ENCODE measurements at regions not wholly inside any gene's neighbourhood (a gene's known extent, or its start where the extent isn't known, plus 50 kb on each side); places are given as distances from the start of the nearest gene placed in this dataset.
"Not testable (repeated sequence)": the region's sequence is repeated elsewhere in the genome, so short reads cannot be mapped to it uniquely, and the experiment has no call there.

DNA sequence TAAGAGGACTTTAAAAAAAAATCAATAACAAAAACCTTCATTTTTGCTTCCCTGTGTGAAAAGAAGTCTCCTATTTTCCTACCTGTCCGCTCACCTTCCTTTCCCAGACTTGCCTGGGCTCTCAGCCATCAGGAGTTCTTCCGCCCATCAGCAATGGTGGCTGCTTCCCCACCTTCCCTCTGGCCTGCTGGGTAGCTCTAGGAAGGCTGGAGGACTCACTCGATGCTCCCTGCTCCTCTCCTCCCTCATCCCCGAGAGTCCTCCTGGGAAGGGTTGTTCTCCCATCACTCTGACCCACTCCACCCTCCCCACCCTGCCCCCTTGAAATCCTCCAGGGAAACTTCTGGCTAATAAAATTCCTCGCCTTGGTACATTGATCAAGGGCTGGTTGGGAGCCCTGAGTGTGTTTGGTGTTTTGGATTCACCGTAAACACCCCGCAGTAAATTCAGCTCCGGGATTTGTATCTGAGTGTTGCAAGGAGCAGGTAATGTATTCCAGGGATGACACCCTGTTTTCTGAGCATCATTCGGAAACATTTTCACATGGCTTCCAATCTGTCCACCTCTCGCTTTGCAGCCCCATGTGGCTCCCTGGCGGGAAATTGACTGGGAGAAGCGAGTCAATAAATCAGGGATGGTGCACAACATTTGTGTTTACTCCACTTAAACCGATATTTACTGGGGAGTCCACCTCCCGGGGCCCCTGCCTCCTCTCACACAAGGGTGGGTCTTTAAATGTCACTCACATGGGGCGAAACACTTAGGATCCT is 126.4 kb upstream of the SDK1 start:
- ATAC-seq (replicated peaks; ENCODE audit: extremely low read depth, poor library complexity, severe bottlenecking) (no peak), DNase-seq (ENCODE audit: low spot score in 2 of 2) (no peak)
- Mint-ChIP-seq H3K36me3 (ENCODE audit: insufficient read depth) (no peaks in the 10 kb centered on the region), H3K9me3 (no peaks in the 10 kb centered on the region), H3K4me3 (no peak overlapping the region), H3K4me1 (no peaks in the 10 kb centered on the region), H3K27me3 (peaks cover 61% of the 10 kb centered on the region), H3K27ac (ENCODE audit: low read depth) (no peak overlapping the region)

DNA sequence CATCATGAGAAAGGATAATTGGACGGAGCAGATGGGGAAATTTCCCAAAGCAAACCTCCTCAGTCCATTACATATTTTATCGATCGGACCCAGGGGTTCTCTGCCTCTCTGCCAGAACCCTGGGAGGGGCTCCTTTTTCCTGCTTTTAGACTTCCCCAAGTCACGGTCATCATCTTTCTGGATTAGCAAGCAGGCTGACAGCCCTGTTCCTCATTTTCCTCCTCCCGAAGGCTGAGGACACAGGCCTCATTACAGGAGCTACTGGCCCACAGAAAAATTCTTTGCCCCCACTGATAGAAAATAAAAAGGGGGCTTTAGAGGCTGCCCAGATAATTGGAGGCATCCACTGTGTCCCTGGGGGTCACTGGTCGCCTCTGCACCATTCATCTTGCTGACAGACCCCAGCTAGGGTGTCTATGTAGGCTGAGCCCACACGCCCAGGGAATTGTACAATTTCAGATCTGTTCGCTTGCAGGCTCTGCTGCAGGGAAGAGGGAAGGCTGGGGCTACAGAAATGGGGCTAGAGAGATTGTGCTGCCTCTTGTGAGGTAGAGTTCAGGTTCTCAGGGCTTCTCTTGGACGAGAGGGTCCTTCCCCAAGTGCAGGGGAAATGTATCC is 125.7 kb upstream of the SDK1 start:
- no peaks in the 10 kb centered on the region for H3K36me3 Mint-ChIP-seq (ENCODE audit: insufficient read depth)
- H3K9me3 Mint-ChIP-seq: no peaks in the 10 kb centered on the region
- H3K4me1 Mint-ChIP-seq: no peaks in the 10 kb centered on the region
- peaks cover 54% of the 10 kb centered on the region for H3K27me3 Mint-ChIP-seq
- no peak overlapping the region for H3K27ac Mint-ChIP-seq (ENCODE audit: low read depth)
- ATAC-seq (replicated peaks; ENCODE audit: extremely low read depth, poor library complexity, severe bottlenecking) (no peak), DNase-seq (ENCODE audit: low spot score in 2 of 2) (no peak)
- H3K4me3 Mint-ChIP-seq: no peak overlapping the region

DNA sequence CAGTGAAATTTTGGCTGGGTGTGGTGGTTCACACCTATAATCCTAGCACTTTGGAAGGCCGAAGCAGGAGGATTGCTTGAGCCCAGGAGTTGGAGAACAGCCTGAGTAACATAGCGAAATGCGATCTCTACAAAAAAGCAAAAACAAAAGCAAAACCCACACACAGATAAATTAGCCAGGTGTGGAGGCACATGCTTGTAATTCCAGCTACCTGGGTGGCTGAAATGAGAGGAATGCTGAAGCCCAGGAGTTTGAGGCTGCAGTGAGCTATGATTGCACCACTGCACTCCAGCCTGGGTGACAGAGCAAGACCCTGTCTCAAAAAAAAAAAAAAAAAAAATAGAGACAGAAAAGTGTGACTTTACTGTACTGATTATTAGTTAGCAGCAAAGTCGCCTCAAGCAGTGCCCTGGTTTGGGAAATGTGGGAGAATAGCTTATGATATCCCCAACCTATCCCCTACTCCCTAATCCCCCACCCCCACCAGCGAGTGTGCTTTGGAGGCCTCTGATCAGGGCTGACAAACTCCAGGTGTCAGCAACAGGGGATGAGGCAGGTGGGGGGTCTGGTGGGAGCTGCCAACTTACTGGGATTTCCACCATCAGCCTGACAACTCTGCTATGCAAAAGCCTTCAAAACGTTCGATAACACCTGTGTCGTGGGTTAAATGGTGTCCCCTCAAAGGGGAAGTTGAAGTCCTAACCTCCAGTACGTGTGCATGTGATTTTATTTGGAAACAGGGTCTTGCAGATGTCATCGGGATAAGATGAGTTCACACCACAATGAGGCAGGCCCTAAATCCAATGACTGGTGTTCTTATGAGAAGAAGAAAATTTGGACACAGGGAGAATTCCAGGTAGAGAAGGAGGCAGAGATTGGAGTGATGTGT is 124.7 kb upstream of the SDK1 start:
- ATAC-seq (replicated peaks; ENCODE audit: extremely low read depth, poor library complexity, severe bottlenecking): no peak
- H3K27ac Mint-ChIP-seq (ENCODE audit: low read depth): no peak overlapping the region
- peaks cover 44% of the 10 kb centered on the region for H3K27me3 Mint-ChIP-seq
- H3K36me3 Mint-ChIP-seq (ENCODE audit: insufficient read depth): no peaks in the 10 kb centered on the region
- H3K9me3 Mint-ChIP-seq: no peaks in the 10 kb centered on the region
- DNase-seq (ENCODE audit: low spot score in 2 of 2): no peak
- H3K4me1 Mint-ChIP-seq: no peaks in the 10 kb centered on the region
- no peak overlapping the region for H3K4me3 Mint-ChIP-seq

DNA sequence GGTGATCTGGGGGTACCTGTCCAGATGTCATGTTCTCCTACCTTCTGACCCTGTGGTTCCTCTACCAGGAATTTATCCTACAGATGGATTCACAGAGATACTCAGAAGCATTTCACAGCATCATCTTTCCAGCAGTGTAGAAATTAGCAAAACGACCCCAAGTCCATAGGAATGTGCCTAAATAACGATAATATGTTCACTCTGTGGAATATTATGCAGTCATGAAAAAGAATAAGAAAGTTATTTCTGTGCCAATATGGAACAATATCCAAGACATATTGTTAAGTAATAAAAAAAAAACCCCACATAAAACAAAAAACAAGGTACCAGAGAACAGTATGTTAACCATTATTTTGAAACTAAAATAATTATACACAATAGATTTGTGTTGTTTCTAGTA is 123.8 kb upstream of the SDK1 start:
- Mint-ChIP-seq H3K4me1 (no peaks in the 10 kb centered on the region), H3K4me3 (no peak overlapping the region), H3K27me3 (peaks cover 35% of the 10 kb centered on the region), H3K27ac (ENCODE audit: low read depth) (no peak overlapping the region), H3K36me3 (ENCODE audit: insufficient read depth) (no peaks in the 10 kb centered on the region), H3K9me3 (no peaks in the 10 kb centered on the region)
- ATAC-seq (replicated peaks; ENCODE audit: extremely low read depth, poor library complexity, severe bottlenecking) (no peak), DNase-seq (ENCODE audit: low spot score in 2 of 2) (no peak)

DNA sequence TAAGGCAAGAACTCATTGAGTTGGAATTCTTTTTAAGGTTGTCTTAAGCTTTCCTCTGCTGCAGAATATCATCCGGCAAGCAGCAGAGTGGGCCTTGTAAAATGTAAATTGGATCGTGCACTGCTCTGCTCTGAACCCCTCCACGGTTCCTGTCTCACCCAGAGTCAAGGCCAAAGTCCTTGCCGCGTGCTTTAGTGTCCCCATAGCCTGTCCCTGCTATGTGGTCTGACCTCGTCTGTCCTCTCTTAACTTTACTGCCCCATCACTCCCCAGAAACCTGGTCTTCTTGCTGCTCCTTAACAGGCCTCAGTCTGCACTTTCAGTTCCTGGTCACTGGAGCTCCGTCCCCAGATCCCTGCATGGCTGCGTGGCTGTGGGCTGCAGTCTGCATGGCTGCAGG is 121.6 kb upstream of the SDK1 start:
- Mint-ChIP-seq H3K36me3 (ENCODE audit: insufficient read depth) (no peaks in the 10 kb centered on the region), H3K4me1 (no peaks in the 10 kb centered on the region), H3K9me3 (no peaks in the 10 kb centered on the region), H3K4me3 (no peak overlapping the region), H3K27ac (ENCODE audit: low read depth) (no peak overlapping the region), H3K27me3 (peaks cover 13% of the 10 kb centered on the region)
- no peak for ATAC-seq (replicated peaks; ENCODE audit: extremely low read depth, poor library complexity, severe bottlenecking)
- no peak for DNase-seq (ENCODE audit: low spot score in 2 of 2)

DNA sequence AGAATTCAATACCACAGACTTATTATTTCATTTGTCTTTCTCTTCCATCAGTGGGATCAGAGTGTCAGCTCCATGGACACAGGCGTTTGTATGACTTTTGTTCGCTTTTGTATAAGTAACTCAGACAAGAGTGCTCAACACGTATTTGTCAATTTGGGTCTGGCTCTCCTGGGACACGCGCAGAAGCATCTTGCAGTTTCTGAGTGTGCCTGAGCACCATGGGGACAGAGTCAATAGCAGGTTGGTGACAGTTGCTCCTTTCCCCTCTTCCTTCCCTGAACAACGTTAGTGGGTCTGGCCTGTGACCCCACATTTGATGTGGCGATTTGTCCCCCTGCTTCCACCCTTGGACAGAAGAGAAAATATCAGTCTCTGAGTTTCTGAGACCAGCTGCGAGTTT is 120.4 kb upstream of the SDK1 start:
- Mint-ChIP-seq H3K4me3 (no peak overlapping the region), H3K27me3 (peaks cover 2% of the 10 kb centered on the region), H3K27ac (ENCODE audit: low read depth) (no peak overlapping the region), H3K4me1 (no peaks in the 10 kb centered on the region), H3K36me3 (ENCODE audit: insufficient read depth) (no peaks in the 10 kb centered on the region), H3K9me3 (no peaks in the 10 kb centered on the region)
- ATAC-seq (replicated peaks; ENCODE audit: extremely low read depth, poor library complexity, severe bottlenecking) (no peak), DNase-seq (ENCODE audit: low spot score in 2 of 2) (no peak)

DNA sequence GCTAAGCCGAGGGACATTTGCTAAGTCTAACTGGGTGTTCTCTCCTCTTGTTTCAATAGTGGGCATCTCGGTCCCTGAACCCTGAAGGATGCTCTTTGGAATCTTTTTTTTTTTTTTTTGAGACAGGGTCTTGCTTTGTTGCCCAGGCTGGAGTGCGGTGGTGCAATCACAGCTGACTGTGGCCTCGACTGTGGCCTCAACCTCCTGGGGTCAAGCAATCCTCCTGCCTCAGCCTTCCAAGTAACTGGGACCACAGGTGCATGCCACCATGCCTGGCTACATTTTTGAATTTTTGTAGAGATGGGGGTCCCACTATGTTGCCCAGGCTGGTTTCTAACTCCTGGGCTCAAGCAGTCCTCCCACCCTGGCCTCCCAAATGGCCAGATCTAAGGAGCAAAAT is 119.0 kb upstream of the SDK1 start:
- not testable (repeated sequence) for H3K36me3 Mint-ChIP-seq (ENCODE audit: insufficient read depth); H3K27ac Mint-ChIP-seq (ENCODE audit: low read depth)

DNA sequence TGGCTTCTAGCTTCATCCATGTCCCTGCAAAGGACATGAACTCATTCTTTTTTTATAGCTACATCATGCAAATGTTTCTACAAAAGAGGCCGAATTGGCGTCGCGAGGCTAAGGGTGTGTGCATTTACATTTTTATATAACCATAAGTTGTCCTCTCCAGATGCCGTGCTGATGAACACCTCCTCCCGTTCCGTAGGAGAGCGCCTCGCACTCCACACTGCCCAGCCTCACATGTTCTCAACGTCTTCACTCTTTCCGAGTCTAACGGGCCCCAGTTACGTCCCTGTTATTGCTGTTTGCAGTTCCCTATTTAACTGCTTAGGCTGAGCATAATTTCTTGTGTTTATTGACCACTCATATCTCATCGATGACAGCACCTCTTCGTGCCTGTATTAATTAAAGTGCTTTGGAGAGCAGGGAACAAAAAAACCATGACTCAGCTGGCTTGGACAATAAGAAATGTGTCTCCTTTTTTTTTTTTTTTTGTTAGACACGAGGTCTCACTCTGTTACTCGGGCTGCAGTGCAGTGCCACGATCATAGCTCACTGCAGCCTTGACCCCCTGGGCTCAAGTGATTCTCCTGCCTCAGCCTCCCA is 113.5 kb upstream of the SDK1 start:
- Mint-ChIP-seq H3K36me3 (ENCODE audit: insufficient read depth) (no peaks in the 10 kb centered on the region), H3K27me3 (no peaks in the 10 kb centered on the region), H3K27ac (ENCODE audit: low read depth) (no peak overlapping the region), H3K4me1 (no peaks in the 10 kb centered on the region), H3K4me3 (no peak overlapping the region), H3K9me3 (no peaks in the 10 kb centered on the region)
- ATAC-seq (replicated peaks; ENCODE audit: extremely low read depth, poor library complexity, severe bottlenecking) (no peak), DNase-seq (ENCODE audit: low spot score in 2 of 2) (no peak)

More for the DNA sequence above, 119.0 kb upstream of the SDK1 start:
- H3K27me3 Mint-ChIP-seq; DNase-seq (ENCODE audit: low spot score in 2 of 2); H3K4me1 Mint-ChIP-seq; H3K9me3 Mint-ChIP-seq; H3K4me3 Mint-ChIP-seq; ATAC-seq (replicated peaks; ENCODE audit: extremely low read depth, poor library complexity, severe bottlenecking): not testable (repeated sequence)

DNA sequence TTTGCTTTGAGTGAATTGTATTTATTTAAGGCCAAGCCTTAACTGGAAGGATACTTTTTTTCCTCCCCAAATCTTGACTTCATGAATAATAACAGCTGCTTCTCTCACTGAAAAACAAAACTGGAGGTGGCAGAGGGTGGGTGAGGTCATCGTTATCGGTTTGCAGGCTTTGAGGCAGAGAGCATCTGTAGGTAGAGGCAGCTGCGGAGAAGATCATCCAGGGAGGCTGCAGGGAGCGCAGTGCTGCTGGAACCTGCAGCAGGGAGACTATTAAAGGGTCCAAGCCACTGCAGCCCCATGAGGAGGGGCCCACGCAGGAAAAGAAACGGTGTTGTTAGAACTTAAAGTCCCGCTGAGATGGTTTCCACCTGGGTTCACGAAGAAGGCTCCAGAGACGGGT is 112.1 kb upstream of the SDK1 start:
- no peak for ATAC-seq (replicated peaks; ENCODE audit: extremely low read depth, poor library complexity, severe bottlenecking)
- H3K9me3 Mint-ChIP-seq: no peaks in the 10 kb centered on the region
- no peaks in the 10 kb centered on the region for H3K36me3 Mint-ChIP-seq (ENCODE audit: insufficient read depth)
- no peaks in the 10 kb centered on the region for H3K27me3 Mint-ChIP-seq
- no peaks in the 10 kb centered on the region for H3K4me1 Mint-ChIP-seq
- H3K27ac Mint-ChIP-seq (ENCODE audit: low read depth): no peak overlapping the region
- H3K4me3 Mint-ChIP-seq: no peak overlapping the region
- no peak for DNase-seq (ENCODE audit: low spot score in 2 of 2)

DNA sequence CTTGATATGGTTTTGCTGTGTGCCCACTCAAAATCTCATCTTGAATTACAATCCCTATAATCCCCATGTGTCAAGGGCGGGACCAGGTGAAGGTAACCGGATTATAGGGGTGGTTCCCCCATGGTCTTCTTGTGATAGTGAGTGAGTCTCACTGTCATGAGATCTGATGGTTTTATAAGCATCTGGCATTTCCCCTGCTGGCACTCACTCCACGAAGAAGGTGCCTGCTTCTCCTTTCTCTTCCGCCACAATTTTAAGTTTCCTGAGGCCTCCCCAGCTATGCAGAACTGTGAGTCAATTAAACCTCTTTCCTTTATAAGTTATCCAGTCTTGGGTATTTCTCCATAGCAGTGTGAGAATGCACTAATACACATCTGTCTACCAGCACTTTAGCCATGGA is 109.5 kb upstream of the SDK1 start:
- H3K27ac Mint-ChIP-seq (ENCODE audit: low read depth): no peak overlapping the region
- no peaks in the 10 kb centered on the region for H3K9me3 Mint-ChIP-seq
- H3K4me3 Mint-ChIP-seq: no peak overlapping the region
- ATAC-seq (replicated peaks; ENCODE audit: extremely low read depth, poor library complexity, severe bottlenecking) (no peak), DNase-seq (ENCODE audit: low spot score in 2 of 2) (no peak)
- H3K36me3 Mint-ChIP-seq (ENCODE audit: insufficient read depth): no peaks in the 10 kb centered on the region
- peaks cover 15% of the 10 kb centered on the region for H3K27me3 Mint-ChIP-seq
- no peaks in the 10 kb centered on the region for H3K4me1 Mint-ChIP-seq

DNA sequence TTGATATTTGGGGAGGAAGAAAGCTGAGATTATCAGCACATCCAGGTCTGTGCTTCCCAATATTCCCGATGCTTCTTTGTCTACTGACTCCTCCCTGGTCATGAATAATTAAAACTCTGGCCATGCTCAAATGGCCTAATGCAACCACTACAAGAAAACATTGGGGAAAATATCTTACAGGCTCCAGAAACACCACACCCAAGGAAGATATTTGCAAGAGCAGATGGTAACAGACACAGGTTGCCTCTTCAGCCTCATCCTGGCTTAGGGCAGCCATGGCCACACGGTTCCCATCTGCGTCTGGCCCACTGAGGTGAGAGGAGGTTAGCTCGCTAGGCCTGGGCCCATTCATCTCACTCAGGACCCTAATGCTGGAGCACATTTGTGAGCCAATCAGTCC is 108.4 kb upstream of the SDK1 start:
- no peaks in the 10 kb centered on the region for H3K9me3 Mint-ChIP-seq
- H3K4me3 Mint-ChIP-seq: no peak overlapping the region
- no peak overlapping the region for H3K27ac Mint-ChIP-seq (ENCODE audit: low read depth)
- ATAC-seq (replicated peaks; ENCODE audit: extremely low read depth, poor library complexity, severe bottlenecking) (no peak), DNase-seq (ENCODE audit: low spot score in 2 of 2) (no peak)
- H3K36me3 Mint-ChIP-seq (ENCODE audit: insufficient read depth): peaks cover 2% of the 10 kb centered on the region
- H3K4me1 Mint-ChIP-seq: peaks cover 5% of the 10 kb centered on the region
- H3K27me3 Mint-ChIP-seq: peaks cover 27% of the 10 kb centered on the region

DNA sequence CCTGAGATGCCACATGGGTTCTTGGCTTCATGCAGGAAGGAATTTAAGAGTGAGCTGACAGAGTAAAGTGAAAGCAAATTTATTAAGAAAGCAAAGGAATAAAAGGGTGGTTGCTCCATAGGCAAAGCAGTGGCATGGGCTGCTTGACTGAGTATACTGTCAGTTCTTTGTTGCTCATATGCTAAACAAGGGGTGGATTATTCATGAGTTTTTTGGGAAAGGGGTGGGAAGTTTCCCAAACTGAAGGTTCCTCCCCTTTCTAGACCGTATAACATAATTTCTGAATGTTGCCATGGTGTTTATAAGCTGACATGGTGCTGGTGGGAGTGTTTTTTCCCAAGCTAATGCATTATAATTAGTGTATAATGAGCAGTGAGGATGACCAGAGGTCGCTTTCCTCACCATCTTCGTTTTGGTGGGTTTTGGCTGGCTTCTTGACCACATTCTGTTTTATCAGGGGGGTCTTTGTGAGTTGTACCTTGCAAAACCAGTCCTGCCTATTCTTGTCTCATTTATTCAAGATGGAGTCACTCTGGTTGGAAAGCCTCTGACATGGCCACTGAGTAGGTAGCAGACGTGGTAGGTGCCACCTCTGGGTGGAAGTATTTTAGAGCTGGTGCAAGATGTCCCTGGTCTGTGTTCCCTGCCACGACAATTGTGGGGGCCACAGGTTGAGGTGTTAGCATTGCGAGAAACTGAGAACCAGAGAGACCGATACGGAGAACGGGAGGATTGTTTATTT is 107.5 kb upstream of the SDK1 start:
- no peak for DNase-seq (ENCODE audit: low spot score in 2 of 2)
- Mint-ChIP-seq H3K4me1 (peaks cover 5% of the 10 kb centered on the region), H3K9me3 (no peaks in the 10 kb centered on the region), H3K4me3 (no peak overlapping the region), H3K27me3 (peaks cover 33% of the 10 kb centered on the region), H3K36me3 (ENCODE audit: insufficient read depth) (peaks cover 2% of the 10 kb centered on the region), H3K27ac (ENCODE audit: low read depth) (no peak overlapping the region)
- no peak for ATAC-seq (replicated peaks; ENCODE audit: extremely low read depth, poor library complexity, severe bottlenecking)

All from central memory CD8-positive, alpha-beta T cell (primary cell).